Activated CD4-positive, alpha-beta memory T cell treated with anti-CD3 and anti-CD28 coated beads, Interleukin-2, amount 10 ng/mL, durations not matched to agents 7 days and 5 days (primary cell): ENCODE measurements at regions not wholly inside any gene's neighbourhood (a gene's known extent, or its start where the extent isn't known, plus 50 kb on each side); places are given as distances from the start of the nearest gene placed in this dataset.

Source experiments
- CTCF ChIA-PET: fragments of 350-600 bp; sonication (Branson Sonifier 250); formaldehyde crosslinking; loops from one replicate; lab custom pipeline; 2021; ENCODE audit warnings: antibody characterized with exemption, inconsistent platforms; lab: Charles Lee
- POLR2A ChIA-PET: fragments of 350-600 bp; sonication (Branson Sonifier 250); formaldehyde crosslinking; loops from one replicate; lab custom pipeline; 2021; ENCODE audit warnings: antibody characterized with exemption; lab: Charles Lee
- DNase-seq: peaks from one replicate; pipeline ENCODE4 v3.0.0-alpha.2; 2020
- H3K27ac Mint-ChIP-seq: one replicate; pipeline ENCODE4 v1.8.0; 2021; ENCODE audit warnings: mild to moderate bottlenecking, mixed read lengths
- H3K27me3 Mint-ChIP-seq: one replicate; pipeline ENCODE4 v1.8.0; 2021; ENCODE audit warnings: mixed read lengths
- H3K36me3 Mint-ChIP-seq: one replicate; pipeline ENCODE4 v1.8.0; 2021; ENCODE audit warnings: low read depth, mixed read lengths
- H3K4me1 Mint-ChIP-seq: one replicate; pipeline ENCODE4 v1.8.0; 2021; ENCODE audit warnings: mixed read lengths
- H3K4me3 Mint-ChIP-seq: one replicate; pipeline ENCODE4 v1.8.0; 2021; ENCODE audit warnings: mild to moderate bottlenecking, mixed read lengths
- H3K9me3 Mint-ChIP-seq: one replicate; pipeline ENCODE4 v1.8.0; 2021; ENCODE audit warnings: mixed read lengths

DNA sequence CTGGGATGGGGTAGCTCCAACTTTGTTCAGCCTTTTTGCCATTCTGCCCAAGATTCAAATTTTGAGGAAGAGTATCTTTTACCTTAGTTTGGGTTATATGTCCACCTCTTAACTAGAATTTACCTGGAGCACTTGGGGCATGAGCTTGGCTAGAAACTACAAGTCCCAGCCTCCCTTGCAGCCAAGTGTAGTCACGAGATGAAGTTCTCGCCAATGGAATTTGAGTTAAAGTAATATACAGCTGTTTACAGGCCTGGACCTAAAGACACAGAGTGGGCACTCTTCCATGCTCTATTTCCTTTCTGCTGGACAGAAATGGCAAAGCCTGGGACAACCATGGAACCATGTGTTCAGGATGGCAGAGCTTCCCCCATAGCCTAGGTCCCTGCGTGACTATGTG lies 233.6 kb upstream of the GATB start:
- H3K4me3 Mint-ChIP-seq: no peak overlapping the region
- CTCF ChIA-PET: no interaction called here

GRCh38 chr4:151993521-151993920 lies 232.7 kb upstream of the GATB start:
- Mint-ChIP-seq H3K4me3 (no peak overlapping the region), H3K36me3 (peaks cover 9% of the 10 kb centered on the region), H3K4me1 (peaks cover 36% of the 10 kb centered on the region)

More for the DNA sequence above, 233.6 kb upstream of the GATB start:
- H3K9me3 Mint-ChIP-seq: peaks cover 11% of the 10 kb centered on the region
- H3K36me3 Mint-ChIP-seq: peaks cover 9% of the 10 kb centered on the region
- H3K27ac Mint-ChIP-seq: no peak overlapping the region
- POLR2A ChIA-PET: interaction anchor here (1.0 to 1.2 kb wide), 2 partner anchors 64 to 261 kb away, joined by 3 read pairs; no protein-coding TSS in a partner anchor
- peaks cover 36% of the 10 kb centered on the region for H3K4me1 Mint-ChIP-seq
- H3K27me3 Mint-ChIP-seq: no peaks in the 10 kb centered on the region
- DNase-seq: no peak

DNA sequence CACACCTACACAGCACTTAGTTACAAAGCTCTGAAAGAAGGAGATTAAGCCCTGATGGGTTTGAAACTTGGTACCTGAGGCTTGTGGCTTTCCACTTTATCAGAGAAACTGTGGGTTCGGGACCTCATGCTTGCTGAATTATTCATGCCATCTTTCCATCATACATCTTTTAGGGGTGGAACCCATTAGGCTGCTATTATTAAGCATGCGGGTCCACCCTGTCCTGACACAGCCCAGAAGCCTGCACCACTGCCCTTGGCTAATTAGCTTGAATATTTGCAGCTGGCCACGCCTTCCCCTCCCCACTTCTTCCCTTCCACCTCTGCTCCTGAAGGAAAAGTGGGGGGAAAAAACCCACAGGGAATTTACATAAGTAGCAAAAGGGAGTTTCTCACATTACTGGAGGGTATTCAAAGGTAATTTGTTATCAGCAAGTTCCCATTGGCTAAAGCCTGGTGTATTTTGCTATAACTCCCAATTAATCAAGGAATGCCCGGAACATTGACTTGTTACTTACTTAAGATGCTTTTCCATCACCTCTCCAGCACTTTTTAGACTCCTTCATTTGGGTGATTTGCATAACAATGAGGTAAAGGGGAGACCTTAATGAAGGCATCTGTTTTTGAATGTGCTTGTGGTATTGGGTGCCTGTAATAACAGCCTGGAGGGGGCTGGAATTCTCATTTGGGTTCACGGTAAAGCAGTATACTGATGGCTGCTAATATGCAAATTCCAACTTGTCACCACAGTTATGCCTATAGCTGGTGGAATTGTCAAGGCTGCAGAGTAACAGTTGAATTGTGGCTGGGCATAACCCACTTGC lies 231.7 kb upstream of the GATB start:
- CTCF ChIA-PET: no interaction called here
- no peak overlapping the region for H3K4me3 Mint-ChIP-seq
- H3K27me3 Mint-ChIP-seq: no peaks in the 10 kb centered on the region
- H3K9me3 Mint-ChIP-seq: peaks cover 15% of the 10 kb centered on the region
- peaks cover 35% of the 10 kb centered on the region for H3K4me1 Mint-ChIP-seq
- no peak for DNase-seq
- H3K36me3 Mint-ChIP-seq: peaks cover 9% of the 10 kb centered on the region
- no peak overlapping the region for H3K27ac Mint-ChIP-seq
- POLR2A ChIA-PET: no interaction called here

More at GRCh38 chr4:151993521-151993920, 232.7 kb upstream of the GATB start:
- ChIA-PET CTCF (no interaction called here), POLR2A (interaction anchor here (1.0 kb wide), 1 partner anchor 63 kb away, joined by 3 read pairs; no protein-coding TSS in a partner anchor)
- Mint-ChIP-seq H3K27ac (no peak overlapping the region), H3K9me3 (peaks cover 15% of the 10 kb centered on the region), H3K27me3 (no peaks in the 10 kb centered on the region)
- no peak for DNase-seq

DNA sequence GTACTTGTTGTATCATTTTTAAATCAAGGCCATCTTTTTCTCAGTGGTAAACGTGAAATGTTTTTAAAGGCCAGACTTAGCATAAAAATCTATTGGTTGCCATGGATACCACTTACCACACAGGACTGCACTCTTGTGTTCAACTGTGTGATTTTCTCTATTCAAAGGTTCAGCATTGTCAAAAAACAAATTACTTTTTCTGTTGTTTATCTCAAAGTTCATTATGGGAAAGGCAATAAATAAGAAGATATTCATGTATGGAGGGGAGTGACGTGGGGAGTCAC lies 231.0 kb upstream of the GATB start:
- DNase-seq: no peak
- H3K4me1 Mint-ChIP-seq: peaks cover 33% of the 10 kb centered on the region
- peaks cover 15% of the 10 kb centered on the region for H3K9me3 Mint-ChIP-seq
- H3K27ac Mint-ChIP-seq: no peak overlapping the region
- ChIA-PET POLR2A (no interaction called here), CTCF (no interaction called here)
- peaks cover 9% of the 10 kb centered on the region for H3K36me3 Mint-ChIP-seq
- H3K4me3 Mint-ChIP-seq: no peak overlapping the region
- H3K27me3 Mint-ChIP-seq: no peaks in the 10 kb centered on the region

DNA sequence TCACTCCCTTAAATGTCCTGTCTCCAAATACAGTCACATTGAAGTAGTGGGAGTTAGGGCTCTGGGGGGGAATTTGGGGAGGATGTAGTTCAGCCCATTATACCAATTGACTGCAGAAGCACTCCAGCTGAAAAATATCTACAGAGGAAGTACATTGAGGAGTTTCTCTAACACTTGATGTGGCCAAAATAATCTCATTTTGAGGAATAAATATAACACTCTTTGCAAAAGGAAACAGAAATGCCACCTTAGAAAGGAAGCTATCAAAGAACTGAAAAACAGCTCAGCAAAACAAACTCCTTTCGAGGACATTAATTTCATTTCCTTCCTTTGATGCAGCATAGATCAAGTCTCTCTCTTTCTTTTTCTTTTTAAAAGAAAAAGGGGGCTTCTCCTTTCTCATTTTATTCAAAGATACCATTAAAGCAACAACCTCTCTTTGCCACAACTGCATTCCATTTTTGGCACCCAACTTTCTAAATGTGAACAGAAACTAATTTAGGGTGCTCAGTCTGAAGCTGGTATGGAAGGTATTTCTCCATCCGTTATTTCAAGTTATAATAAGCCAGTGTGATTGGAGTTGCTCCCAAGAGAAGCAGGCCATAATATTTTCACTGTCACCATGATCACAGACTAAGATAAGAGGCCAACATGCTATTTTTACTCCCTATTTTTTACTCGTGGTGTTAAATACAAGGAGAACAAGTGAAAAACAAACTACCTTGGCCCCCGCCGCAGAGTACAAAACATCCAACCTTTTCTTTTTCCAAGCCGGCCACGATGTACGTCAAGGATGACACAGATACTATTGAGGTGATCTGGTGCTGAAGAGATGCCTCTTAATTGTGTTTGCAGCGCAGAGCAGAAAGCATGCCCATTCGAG lies 230.4 kb upstream of the GATB start:
- ChIA-PET POLR2A (no interaction called here), CTCF (no interaction called here)
- Mint-ChIP-seq H3K27ac (peak overlapping the region; percentile 72), H3K4me3 (no peak overlapping the region), H3K27me3 (no peaks in the 10 kb centered on the region), H3K36me3 (peaks cover 9% of the 10 kb centered on the region), H3K4me1 (peaks cover 33% of the 10 kb centered on the region), H3K9me3 (peaks cover 15% of the 10 kb centered on the region)
- no peak for DNase-seq

DNA sequence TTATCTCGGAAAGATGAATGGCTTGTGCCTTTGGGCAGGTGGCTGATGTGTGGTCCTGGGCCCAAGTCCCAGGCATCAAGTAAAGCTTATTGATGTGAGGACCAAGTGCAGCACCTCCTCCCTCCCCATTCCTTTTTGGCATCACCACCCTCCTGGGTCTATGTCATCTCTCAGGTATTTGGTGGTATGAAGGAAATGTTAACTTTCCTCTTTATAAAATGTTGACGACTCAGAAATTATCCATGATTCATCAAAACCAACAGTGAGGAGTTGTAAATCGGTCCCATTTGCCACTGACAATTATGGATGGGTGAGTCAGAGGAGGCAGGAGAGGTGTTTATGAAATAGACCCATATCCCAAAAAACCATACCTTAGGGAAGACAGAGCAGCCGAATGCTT lies 229.4 kb upstream of the GATB start:
- ChIA-PET POLR2A (no interaction called here), CTCF (no interaction called here)
- no peaks in the 10 kb centered on the region for H3K27me3 Mint-ChIP-seq
- H3K4me1 Mint-ChIP-seq: peaks cover 33% of the 10 kb centered on the region
- H3K4me3 Mint-ChIP-seq: no peak overlapping the region
- peaks cover 5% of the 10 kb centered on the region for H3K36me3 Mint-ChIP-seq
- H3K27ac Mint-ChIP-seq: no peak overlapping the region
- H3K9me3 Mint-ChIP-seq: peaks cover 10% of the 10 kb centered on the region
- no peak for DNase-seq

GRCh38 chr4:151988591-151988990 lies 227.8 kb upstream of the GATB start:
- H3K27ac Mint-ChIP-seq: no peak overlapping the region
- CTCF ChIA-PET: no interaction called here
- POLR2A ChIA-PET: no interaction called here

GRCh38 chr4:151987606-151988005 lies 226.8 kb upstream of the GATB start:
- Mint-ChIP-seq H3K27ac (no peak overlapping the region), H3K36me3 (no peaks in the 10 kb centered on the region), H3K4me1 (peaks cover 20% of the 10 kb centered on the region), H3K27me3 (no peaks in the 10 kb centered on the region), H3K4me3 (no peak overlapping the region), H3K9me3 (peaks cover 5% of the 10 kb centered on the region)
- POLR2A ChIA-PET: no interaction called here
- CTCF ChIA-PET: no interaction called here
- no peak for DNase-seq

More at GRCh38 chr4:151988591-151988990, 227.8 kb upstream of the GATB start:
- Mint-ChIP-seq H3K36me3 (no peaks in the 10 kb centered on the region), H3K27me3 (no peaks in the 10 kb centered on the region), H3K4me1 (peaks cover 26% of the 10 kb centered on the region), H3K9me3 (peaks cover 5% of the 10 kb centered on the region), H3K4me3 (no peak overlapping the region)
- no peak for DNase-seq

- peaks cover 9% of the 10 kb centered on the region for H3K9me3 Mint-ChIP-seq
- H3K4me3 Mint-ChIP-seq: no peak overlapping the region
- ChIA-PET CTCF (no interaction called here), POLR2A (no interaction called here)
- H3K4me1 Mint-ChIP-seq: no peaks in the 10 kb centered on the region
- no peaks in the 10 kb centered on the region for H3K36me3 Mint-ChIP-seq
- no peak for DNase-seq
- no peaks in the 10 kb centered on the region for H3K27me3 Mint-ChIP-seq
- H3K27ac Mint-ChIP-seq: no peak overlapping the region
Observed at GRCh38 chr4:151983854-151984253, 223.0 kb upstream of the GATB start.

- Mint-ChIP-seq H3K27me3 (no peaks in the 10 kb centered on the region), H3K4me1 (no peaks in the 10 kb centered on the region), H3K4me3 (no peak overlapping the region), H3K27ac (no peak overlapping the region), H3K9me3 (peaks cover 30% of the 10 kb centered on the region), H3K36me3 (peaks cover 16% of the 10 kb centered on the region)
- CTCF ChIA-PET: no interaction called here
- POLR2A ChIA-PET: no interaction called here
- no peak for DNase-seq
Observed at GRCh38 chr4:151979819-151980218, 219.0 kb upstream of the GATB start.

DNA sequence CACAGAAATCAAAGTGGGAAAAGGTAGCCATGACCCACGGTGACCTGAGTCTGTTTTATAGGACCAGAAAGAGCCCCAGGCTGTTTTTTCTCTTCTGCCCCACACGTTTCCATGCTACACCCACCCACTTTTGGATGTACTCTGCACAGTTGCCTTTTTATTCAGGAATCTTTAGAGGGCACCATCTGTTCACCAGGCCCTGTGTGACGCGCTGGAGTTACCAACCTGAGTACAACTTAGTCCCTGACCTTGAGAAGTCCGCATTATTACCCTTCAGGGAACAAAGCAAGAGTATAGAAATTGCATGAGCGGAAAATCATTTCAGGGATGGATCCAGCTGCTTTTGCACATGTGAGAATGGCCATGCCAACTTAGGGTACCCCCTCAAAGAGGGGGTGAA lies 207.8 kb upstream of the GATB start:
- no peak overlapping the region for H3K27ac Mint-ChIP-seq
- no peak for DNase-seq
- POLR2A ChIA-PET: no interaction called here
- no peak overlapping the region for H3K4me3 Mint-ChIP-seq
- no peaks in the 10 kb centered on the region for H3K36me3 Mint-ChIP-seq
- H3K4me1 Mint-ChIP-seq: no peaks in the 10 kb centered on the region
- peaks cover 7% of the 10 kb centered on the region for H3K27me3 Mint-ChIP-seq
- CTCF ChIA-PET: no interaction called here
- peaks cover 4% of the 10 kb centered on the region for H3K9me3 Mint-ChIP-seq

- no peak for DNase-seq
- ChIA-PET POLR2A (no interaction called here), CTCF (no interaction called here)
- Mint-ChIP-seq H3K4me3 (no peak overlapping the region), H3K36me3 (no peaks in the 10 kb centered on the region), H3K4me1 (no peaks in the 10 kb centered on the region), H3K27me3 (peaks cover 9% of the 10 kb centered on the region), H3K27ac (no peak overlapping the region), H3K9me3 (peaks cover 7% of the 10 kb centered on the region)
Observed at GRCh38 chr4:151967074-151967473, 206.3 kb upstream of the GATB start.

- no peak for DNase-seq
- H3K27ac Mint-ChIP-seq: no peak overlapping the region
- ChIA-PET CTCF (no interaction called here), POLR2A (no interaction called here)
- H3K27me3 Mint-ChIP-seq: peaks cover 9% of the 10 kb centered on the region
- no peak overlapping the region for H3K4me3 Mint-ChIP-seq
- no peaks in the 10 kb centered on the region for H3K36me3 Mint-ChIP-seq
- peaks cover 7% of the 10 kb centered on the region for H3K9me3 Mint-ChIP-seq
- no peaks in the 10 kb centered on the region for H3K4me1 Mint-ChIP-seq
Observed at GRCh38 chr4:151962138-151962823, 201.5 kb upstream of the GATB start.
